ENCODE measurements at regions not wholly inside any gene's neighbourhood (a gene's known extent, or its start where the extent isn't known, plus 50 kb on each side); places are given as distances from the start of the nearest gene placed in this dataset.

GRCh38 chr12:97940629-97941028 is 478.0 kb downstream of the RMST start:
- TF ChIP-seq NFIC (IDR thresholded peaks at IDR 0.05; ENCODE audit: low read depth, low read length) (no peak), ZBTB33 (IDR thresholded peaks at IDR 0.05) (no peak), TAF1 (IDR thresholded peaks at IDR 0.05; ENCODE audit: borderline replicate concordance, low read depth, low read length) (no peak), SIN3A (IDR thresholded peaks at IDR 0.05; ENCODE audit: low read depth, low read length) (no peak), CBFB (IDR thresholded peaks at IDR 0.05; ENCODE audit: low read depth) (no peak), BHLHE40 (IDR thresholded peaks at IDR 0.05; ENCODE audit: borderline replicate concordance in 1 of 2, low read depth in 2 of 2, low read length in 1 of 2) (no peak), EZH2 (IDR thresholded peaks at IDR 0.05; ENCODE audit: borderline replicate concordance, control insufficient read depth, low read depth, low read length) (no peak), CREB1 (IDR thresholded peaks at IDR 0.05; ENCODE audit: low read depth) (no peak), POLR2AphosphoS5 (IDR thresholded peaks at IDR 0.05; ENCODE audit: low read length) (no peak), CTCF (IDR thresholded peaks at IDR 0.05 in 2 of 3, conservative IDR thresholded peaks at IDR 0.05 in 1 of 3; ENCODE audit: control insufficient read depth in 2 of 3, extremely low read depth in 1 of 3, insufficient read depth in 1 of 3, low read depth in 3 of 3, low read length in 3 of 3) (no peak)
- TF ChIP-seq, protein P1, sequence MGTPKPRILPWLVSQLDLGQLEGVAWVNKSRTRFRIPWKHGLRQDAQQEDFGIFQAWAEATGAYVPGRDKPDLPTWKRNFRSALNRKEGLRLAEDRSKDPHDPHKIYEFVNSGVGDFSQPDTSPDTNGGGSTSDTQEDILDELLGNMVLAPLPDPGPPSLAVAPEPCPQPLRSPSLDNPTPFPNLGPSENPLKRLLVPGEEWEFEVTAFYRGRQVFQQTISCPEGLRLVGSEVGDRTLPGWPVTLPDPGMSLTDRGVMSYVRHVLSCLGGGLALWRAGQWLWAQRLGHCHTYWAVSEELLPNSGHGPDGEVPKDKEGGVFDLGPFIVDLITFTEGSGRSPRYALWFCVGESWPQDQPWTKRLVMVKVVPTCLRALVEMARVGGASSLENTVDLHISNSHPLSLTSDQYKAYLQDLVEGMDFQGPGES (IDR thresholded peaks at IDR 0.05) = no peak
